Chondrocyte (in vitro differentiated cells): ENCODE measurements at regions not wholly inside any gene's neighbourhood (a gene's known extent, or its start where the extent isn't known, plus 50 kb on each side); places are given as distances from the start of the nearest gene placed in this dataset.

Experiments used
- DNase-seq: peaks from one replicate; pipeline ENCODE4 v3.0.0; 2021; ENCODE audit warnings: mixed read lengths, low spot score
- H3K27ac Mint-ChIP-seq: one replicate; pipeline ENCODE4 v1.8.0; 2021; ENCODE audit warnings: mild to moderate bottlenecking, moderate library complexity, mixed read lengths; ENCODE audit not compliant: unreplicated experiment
- H3K27me3 Mint-ChIP-seq: 2 replicates; pipeline ENCODE4 v1.8.0; 2021; ENCODE audit warnings: low read depth, mixed read lengths
- H3K36me3 Mint-ChIP-seq: 2 replicates; pipeline ENCODE4 v1.8.0; 2021; ENCODE audit warnings: low read depth, mixed read lengths
- H3K4me1 Mint-ChIP-seq: 2 replicates; pipeline ENCODE4 v1.8.0; 2021; ENCODE audit warnings: low read depth, mild to moderate bottlenecking, mixed read lengths
- H3K4me3 Mint-ChIP-seq: one replicate; pipeline ENCODE4 v1.8.0; 2021; ENCODE audit warnings: mild to moderate bottlenecking, moderate library complexity, mixed read lengths; ENCODE audit not compliant: unreplicated experiment
- H3K9me3 Mint-ChIP-seq: 2 replicates; pipeline ENCODE4 v1.8.0; 2021; ENCODE audit warnings: low read depth, mixed read lengths
- TF ChIP-seq, protein P1 (sequence below): fragments of 200-600 bp; sonication (generic); IDR thresholded peaks from 2 replicates; pipeline ENCODE4 v1.5.0; 2021; ENCODE audit warnings: antibody characterized with exemption, mild to moderate bottlenecking, moderate library complexity

DNA sequence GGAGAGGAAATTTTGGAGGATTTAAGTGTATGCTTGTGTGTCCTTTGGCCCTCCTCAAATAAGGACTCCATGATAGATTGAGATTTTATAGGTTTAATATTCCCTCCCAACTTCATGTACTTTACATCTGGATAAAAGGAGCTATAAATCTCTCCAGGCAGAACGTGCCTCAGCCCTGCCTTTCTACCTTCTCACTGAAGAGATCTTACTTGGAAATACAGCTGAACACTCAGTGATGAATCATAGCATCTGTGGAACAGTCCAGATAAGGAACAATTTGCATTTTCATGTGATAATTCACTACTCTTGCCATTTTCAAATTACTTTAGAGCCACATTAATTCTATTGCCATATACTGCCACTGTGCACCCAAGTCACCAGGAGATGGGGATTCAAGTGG, 364.6 kb upstream of the PODXL start:
- H3K4me3 Mint-ChIP-seq, result no peak overlapping the region
- no peaks in the 10 kb centered on the region for H3K4me1 Mint-ChIP-seq
- H3K27ac Mint-ChIP-seq, result no peak overlapping the region
- peaks cover 5% of the 10 kb centered on the region for H3K9me3 Mint-ChIP-seq
- TF ChIP-seq, protein P1, sequence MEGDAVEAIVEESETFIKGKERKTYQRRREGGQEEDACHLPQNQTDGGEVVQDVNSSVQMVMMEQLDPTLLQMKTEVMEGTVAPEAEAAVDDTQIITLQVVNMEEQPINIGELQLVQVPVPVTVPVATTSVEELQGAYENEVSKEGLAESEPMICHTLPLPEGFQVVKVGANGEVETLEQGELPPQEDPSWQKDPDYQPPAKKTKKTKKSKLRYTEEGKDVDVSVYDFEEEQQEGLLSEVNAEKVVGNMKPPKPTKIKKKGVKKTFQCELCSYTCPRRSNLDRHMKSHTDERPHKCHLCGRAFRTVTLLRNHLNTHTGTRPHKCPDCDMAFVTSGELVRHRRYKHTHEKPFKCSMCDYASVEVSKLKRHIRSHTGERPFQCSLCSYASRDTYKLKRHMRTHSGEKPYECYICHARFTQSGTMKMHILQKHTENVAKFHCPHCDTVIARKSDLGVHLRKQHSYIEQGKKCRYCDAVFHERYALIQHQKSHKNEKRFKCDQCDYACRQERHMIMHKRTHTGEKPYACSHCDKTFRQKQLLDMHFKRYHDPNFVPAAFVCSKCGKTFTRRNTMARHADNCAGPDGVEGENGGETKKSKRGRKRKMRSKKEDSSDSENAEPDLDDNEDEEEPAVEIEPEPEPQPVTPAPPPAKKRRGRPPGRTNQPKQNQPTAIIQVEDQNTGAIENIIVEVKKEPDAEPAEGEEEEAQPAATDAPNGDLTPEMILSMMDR, result no peak
- peaks cover 18% of the 10 kb centered on the region for H3K27me3 Mint-ChIP-seq
- DNase-seq, result no peak
- H3K36me3 Mint-ChIP-seq, result no peaks in the 10 kb centered on the region

- Mint-ChIP-seq H3K27me3 (peaks cover 14% of the 10 kb centered on the region), H3K4me3 (no peak overlapping the region), H3K4me1 (no peaks in the 10 kb centered on the region), H3K27ac (no peak overlapping the region), H3K9me3 (peaks cover 5% of the 10 kb centered on the region), H3K36me3 (no peaks in the 10 kb centered on the region)
- no peak for DNase-seq
- TF ChIP-seq, protein P1, result no peak
Measured at GRCh38 chr7:131919920-131920709, 363.7 kb upstream of the PODXL start.

DNA sequence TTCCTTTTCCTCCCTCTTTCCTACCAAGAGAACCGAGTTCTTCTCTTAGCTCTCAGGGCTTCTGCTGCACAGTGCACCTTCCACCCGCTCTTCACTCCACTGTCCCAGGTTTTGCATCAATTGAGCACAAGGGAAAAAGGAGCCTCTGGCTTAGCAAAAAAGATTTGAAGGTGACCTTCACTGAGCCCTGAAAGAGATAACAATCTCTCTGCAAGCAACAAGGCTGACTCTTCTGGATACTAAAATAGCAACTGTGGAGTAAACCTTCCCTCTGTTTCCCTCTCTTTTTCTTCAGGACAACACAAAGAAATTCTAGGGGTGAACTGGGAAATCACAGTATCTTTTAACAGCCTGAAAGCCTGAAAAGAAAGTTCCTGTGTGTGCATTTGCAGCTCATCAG, 354.7 kb upstream of the PODXL start:
- no peaks in the 10 kb centered on the region for H3K9me3 Mint-ChIP-seq
- TF ChIP-seq, protein P1, result no peak
- H3K36me3 Mint-ChIP-seq, result no peaks in the 10 kb centered on the region
- no peak overlapping the region for H3K4me3 Mint-ChIP-seq
- H3K4me1 Mint-ChIP-seq, result no peaks in the 10 kb centered on the region
- no peak overlapping the region for H3K27ac Mint-ChIP-seq
- peaks cover 19% of the 10 kb centered on the region for H3K27me3 Mint-ChIP-seq
- DNase-seq, result no peak

DNA sequence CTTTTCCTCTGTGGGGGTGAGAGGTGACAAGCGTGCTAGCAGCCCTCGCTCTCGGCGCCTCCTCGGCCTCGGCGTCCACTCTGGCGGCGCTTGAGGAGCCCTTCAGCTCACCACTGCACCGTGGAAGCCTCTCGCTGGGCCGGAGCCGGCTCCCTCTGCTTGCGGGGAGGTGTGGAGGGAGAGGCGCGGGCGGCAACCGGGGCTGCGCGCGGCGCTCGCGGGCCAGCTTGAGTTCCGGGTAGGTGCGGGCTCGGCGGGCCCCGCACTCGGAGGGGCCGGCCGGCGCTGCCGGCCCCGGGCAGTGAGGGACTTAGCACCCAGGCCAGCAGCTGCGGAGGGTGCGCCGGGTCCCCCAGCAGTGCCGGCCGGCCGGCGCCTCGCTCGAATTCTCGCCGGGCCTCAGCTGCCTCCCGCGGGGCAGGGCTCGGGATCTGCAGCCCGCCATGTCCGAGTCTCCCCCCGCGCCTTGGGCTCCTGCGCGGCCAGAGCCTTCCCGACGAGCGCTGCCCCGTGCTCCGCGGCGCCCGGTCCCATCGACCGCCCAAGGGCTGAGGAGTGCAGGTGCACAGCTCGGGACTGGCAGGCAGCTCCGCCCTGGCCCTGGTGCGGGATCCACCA, 352.8 kb upstream of the PODXL start:
- H3K27ac Mint-ChIP-seq, result no peak overlapping the region
- no peak overlapping the region for H3K4me3 Mint-ChIP-seq
- no peaks in the 10 kb centered on the region for H3K4me1 Mint-ChIP-seq
- no peak for DNase-seq
- TF ChIP-seq, protein P1, result no peak
- H3K9me3 Mint-ChIP-seq, result no peaks in the 10 kb centered on the region
- peaks cover 18% of the 10 kb centered on the region for H3K27me3 Mint-ChIP-seq
- no peaks in the 10 kb centered on the region for H3K36me3 Mint-ChIP-seq

- DNase-seq, result no peak
- no peak overlapping the region for H3K27ac Mint-ChIP-seq
- no peaks in the 10 kb centered on the region for H3K4me1 Mint-ChIP-seq
- TF ChIP-seq, protein P1, result no peak
- no peaks in the 10 kb centered on the region for H3K36me3 Mint-ChIP-seq
- H3K4me3 Mint-ChIP-seq, result no peak overlapping the region
- no peaks in the 10 kb centered on the region for H3K9me3 Mint-ChIP-seq
- H3K27me3 Mint-ChIP-seq, result peaks cover 18% of the 10 kb centered on the region
Measured at GRCh38 chr7:131908714-131909113, 352.3 kb upstream of the PODXL start.
